Heart right ventricle (tissue), 16 donors: ENCODE measurements at regions not wholly inside any gene's neighbourhood (a gene's known extent, or its start where the extent isn't known, plus 50 kb on each side); places are given as distances from the start of the nearest gene placed in this dataset.

Experiments used
- ATAC-seq, 8 donors: fragments of 200-7000 bp; cut with Tn5 transposase; one replicate each; pipeline ENCODE4 v1.9.1; 2020; ENCODE audit warnings: mild to moderate bottlenecking in 8 of 8, moderate library complexity in 8 of 8, moderate number of reproducible peaks in 1 of 8
- DNase-seq, 2 donors: peaks; one replicate each; pipeline ENCODE4 v3.0.0-alpha.2; 2020
- H3K27ac ChIP-seq, 10 donors: fragments of 200-600 bp; sonication (generic) in 2 of 10; one replicate each; pipeline versions ENCODE4 v1.5.0 to v1.8.0; 2020 to 2022; ENCODE audit warnings: mild to moderate bottlenecking in 3 of 10
- H3K27me3 ChIP-seq, 7 donors: fragments of 200-600 bp; one replicate each; pipeline ENCODE4 v1.8.0; 2021 to 2022; ENCODE audit warnings: mild to moderate bottlenecking in 2 of 7
- H3K36me3 ChIP-seq, 9 donors: fragments of 200-600 bp; sonication (generic) in 1 of 9; one replicate each; pipeline versions ENCODE4 v1.5.0 to v1.8.0; 2020 to 2022; ENCODE audit warnings: mild to moderate bottlenecking in 2 of 9
- H3K4me1 ChIP-seq, 9 donors: fragments of 200-600 bp; sonication (generic) in 1 of 9; one replicate each; pipeline versions ENCODE4 v1.5.0 to v1.8.0; 2020 to 2022; ENCODE audit warnings: mild to moderate bottlenecking in 4 of 9
- H3K4me3 ChIP-seq, 10 donors: fragments of 200-600 bp; sonication (generic) in 2 of 10; one replicate each; pipeline versions ENCODE4 v1.5.0 to v1.8.0; 2020 to 2022; ENCODE audit warnings: mild to moderate bottlenecking in 7 of 10, moderate library complexity in 2 of 10
- H3K9me3 ChIP-seq, 11 donors: fragments of 200-600 bp in 10 of 11; sonication (generic) in 2 of 11; one replicate each; pipeline versions ENCODE4 v1.5.0 to v1.8.0; 2013 to 2022; ENCODE audit warnings: mild to moderate bottlenecking in 2 of 11, control low read depth in 1 of 11, moderate library complexity in 1 of 11
- CTCF ChIP-seq, 9 donors: fragments of 200-600 bp; sonication (generic) in 2 of 9; IDR thresholded peaks; one replicate each; pipeline versions ENCODE4 v1.5.0 to v1.8.0; 2021 to 2022; ENCODE audit warnings: antibody characterized with exemption in 9 of 9, mild to moderate bottlenecking in 5 of 9, moderate library complexity in 1 of 9
- WGBS, 2 donors: extraction: QIAGEN DNeasy Blood & Tissue Kit; methylation state at CpG; one replicate each; pipeline ENCODE4 v1.1.7; 2013; ENCODE audit warnings: inconsistent platforms in 1 of 2; 5-methylcytosine and 5-hydroxymethylcytosine counted together
- intact Hi-C, 10 donors: fragments of 100-400 bp; cut with DNase I; formaldehyde crosslinking; loops; one replicate each; pipeline versions ENCODE4 v1.11.1 to v1.14.2; 2022
- donor health status: Arrhythmogenic right ventricular cardiomyopathy.
- donor health status: ischemic (EF 13 %, LVEDD 7.1; RV severe dilation, severe dysfunction).
- donor health status: healthy with polysubstance abuse.
- donor health status: DM: no; HTN: yes; CAD: no.
- donor health status: DM: no; HTN: no; CAD: no.
- donor health status: ischemic (EF 25% LVEDD 6.9; RV normal size, moderate dysfunction).
- donor health status: ischemic (EF 25% LVEDD 5.7; RV mildly dilated, moderate dysfunction).
- donor health status: healthy.
- donor health status: DM: yes; HTN: yes; CAD: no.
- donor health status: Ischemic cardiomyopathy.
- donor health status: ischemic (EF 35%, LVEDD 5.7; RV mildly dilated, moderate dysfunction).
- donor health status: nonischemic (EF 11% LVEDD 7.7; RV severe dilation, severe dysfunction).
- donor health status: DM: yes; HTN: yes; CAD: no.
- donor health status: PGD.
- donor health status: ischemic (EF 29% LVEDD 5.4; RV normal size, mild dysfunction).
- donor health status: nonischemic (EF 23%, LVEDD 6.1; RV moderate dilation, normal function).

GRCh38 chr11:104661901-104662300, 236.4 kb downstream of the CASP12 start:
- ATAC-seq (no peak), DNase-seq (no peak)
- WGBS, 2 donors, result 86% methylated on average over 1 of the region's 1 CpG
- Histone ChIP-seq H3K27me3 (no peaks in the 10 kb centered on the region), H3K9me3 (no peaks in the 10 kb centered on the region), H3K27ac (no peak overlapping the region), H3K4me1 (peaks cover 0 to 9% (median 0%) of the 10 kb centered on the region in 9 donors), H3K36me3 (no peaks in the 10 kb centered on the region), H3K4me3 (no peak overlapping the region)
- no peak for TF ChIP-seq CTCF (IDR thresholded peaks at IDR 0.05)
- intact Hi-C loops, result no loop called here

- no peak overlapping the region for H3K4me3 ChIP-seq
- no peaks in the 10 kb centered on the region for H3K36me3 ChIP-seq
- intact Hi-C loops, result no loop called here
- no peaks in the 10 kb centered on the region for H3K27me3 ChIP-seq
- no peak overlapping the region for H3K27ac ChIP-seq
- no peak for DNase-seq
- 75 to 83% methylated on average over 5 of the region's 5 CpGs for WGBS, 2 donors
- no peak for TF ChIP-seq CTCF (IDR thresholded peaks at IDR 0.05)
- peaks cover 0 to 9% (median 0%) of the 10 kb centered on the region in 9 donors for H3K4me1 ChIP-seq
- no peak for ATAC-seq
- H3K9me3 ChIP-seq, result no peaks in the 10 kb centered on the region
These were observed 236.8 kb downstream of the CASP12 start for GRCh38 chr11:104661471-104661870.

- TF ChIP-seq CTCF (IDR thresholded peaks at IDR 0.05), result no peak
- DNase-seq (no peak), ATAC-seq (no peak)
- no peak overlapping the region for H3K4me3 ChIP-seq
- intact Hi-C loops, result no loop called here
- no peak overlapping the region for H3K27ac ChIP-seq
- H3K9me3 ChIP-seq, result no peaks in the 10 kb centered on the region
- H3K27me3 ChIP-seq, result no peaks in the 10 kb centered on the region
- WGBS, 2 donors, result 80 to 84% methylated on average over 3 of the region's 3 CpGs
- peaks cover 0 to 6% (median 0%) of the 10 kb centered on the region in 9 donors for H3K4me1 ChIP-seq
- no peaks in the 10 kb centered on the region for H3K36me3 ChIP-seq
These were observed 240.1 kb downstream of the CASP12 start for GRCh38 chr11:104658177-104658576.

- Histone ChIP-seq H3K36me3 (no peaks in the 10 kb centered on the region), H3K27me3 (no peaks in the 10 kb centered on the region), H3K9me3 (no peaks in the 10 kb centered on the region), H3K27ac (no peak overlapping the region), H3K4me3 (no peak overlapping the region), H3K4me1 (peaks cover 0 to 6% (median 0%) of the 10 kb centered on the region in 9 donors)
- ATAC-seq (no peak), DNase-seq (no peak)
- intact Hi-C loops, result no loop called here
- 91 to 94% methylated on average over 2 of the region's 2 CpGs for WGBS, 2 donors
- no peak for TF ChIP-seq CTCF (IDR thresholded peaks at IDR 0.05)
These were observed 241.2 kb downstream of the CASP12 start for GRCh38 chr11:104657083-104657482.

- TF ChIP-seq CTCF (IDR thresholded peaks at IDR 0.05), result no peak
- no peak for ATAC-seq
These were observed 243.2 kb downstream of the CASP12 start for GRCh38 chr11:104655066-104655465.

More at GRCh38 chr11:104655066-104655465, 243.2 kb downstream of the CASP12 start:
- Histone ChIP-seq H3K27me3 (no peaks in the 10 kb centered on the region), H3K4me3 (no peak overlapping the region), H3K36me3 (no peaks in the 10 kb centered on the region), H3K9me3 (peaks cover 0 to 4% (median 0%) of the 10 kb centered on the region in 11 donors), H3K4me1 (peaks cover 0 to 6% (median 0%) of the 10 kb centered on the region in 9 donors), H3K27ac (no peak overlapping the region)
- DNase-seq, result no peak
- intact Hi-C loops, result no loop called here
